PC-9 (cell line): ENCODE measurements at regions not wholly inside any gene's neighbourhood (a gene's known extent, or its start where the extent isn't known, plus 50 kb on each side); places are given as distances from the start of the nearest gene placed in this dataset.

Source experiments
- CTCF ChIP-seq: fragments of 200-600 bp; sonication (generic); conservative IDR thresholded peaks from 2 replicates; pipeline ENCODE4 v1.6.1; 2017; ENCODE audit warnings: mixed run types, antibody characterized with exemption, mild to moderate bottlenecking, moderate library complexity
- EZH2 ChIP-seq: fragments of 200-600 bp; sonication (generic); IDR thresholded peaks from 2 replicates; pipeline ENCODE4 v1.8.0; 2017; ENCODE audit warnings: antibody characterized with exemption, low read depth

GRCh38 chr3:171950373-171950772 lies 89.0 kb upstream of the FNDC3B start:
- TF ChIP-seq CTCF: no peak
- no peak for TF ChIP-seq EZH2
